Kidney (tissue), 13 donors: ENCODE measurements at regions not wholly inside any gene's neighbourhood (a gene's known extent, or its start where the extent isn't known, plus 50 kb on each side); places are given as distances from the start of the nearest gene placed in this dataset.

ENCODE experiments used
- DNase-seq, 5 donors: peaks; one replicate each; pipeline ENCODE4 v3.0.0-alpha.2; 2013 to 2020
- FAIRE-seq: peaks from 2 replicates; lab custom pipeline; 2012; peaks lifted over from hg19 to GRCh38; lab: Jason Lieb, UNC
- H3K27ac ChIP-seq, 2 donors: one replicate each; pipeline ENCODE4 v1.7.0; 2013; ENCODE audit warnings: low read depth in 2 of 2, low read length in 2 of 2, inconsistent platforms in 1 of 2
- H3K27me3 ChIP-seq: one replicate; pipeline ENCODE4 v1.7.1; 2013; ENCODE audit warnings: low read length, inconsistent platforms; ENCODE audit not compliant: control insufficient read depth, insufficient read depth
- H3K36me3 ChIP-seq, 3 donors: one replicate each; pipeline versions ENCODE4 v1.7.0 to v1.7.1; 2013; ENCODE audit warnings: low read length in 3 of 3, control low read depth in 1 of 3, inconsistent platforms in 1 of 3; ENCODE audit not compliant: insufficient read depth in 3 of 3, control insufficient read depth in 2 of 3
- H3K4me1 ChIP-seq, 3 donors: one replicate each; pipeline versions ENCODE4 v1.7.0 to v1.7.1; 2013; ENCODE audit warnings: low read length in 3 of 3, inconsistent platforms in 1 of 3, low read depth in 1 of 3; ENCODE audit not compliant: control insufficient read depth in 2 of 3, insufficient read depth in 2 of 3
- H3K4me3 ChIP-seq, 3 donors: one replicate each; pipeline versions ENCODE4 v1.7.0 to v1.8.1; 2013; ENCODE audit warnings: low read length in 3 of 3, control low read depth in 1 of 3, inconsistent platforms in 1 of 3
- H3K9ac ChIP-seq, 3 donors: one replicate each; pipeline versions ENCODE4 v1.7.0 to v1.7.1; 2013; ENCODE audit warnings: low read length in 3 of 3, control low read depth in 1 of 3, inconsistent platforms in 1 of 3
- H3K9me3 ChIP-seq, 3 donors: one replicate each; pipeline versions ENCODE4 v1.7.0 to v1.7.1; 2013; ENCODE audit warnings: low read length in 3 of 3, control low read depth in 1 of 3, inconsistent platforms in 1 of 3; ENCODE audit not compliant: control insufficient read depth in 2 of 3, insufficient read depth in 1 of 3
- CTCF ChIP-seq: IDR thresholded peaks from 3 replicates; pipeline ENCODE4 v1.5.1; 2012; ENCODE audit warnings: mild to moderate bottlenecking, moderate library complexity, borderline replicate concordance; ENCODE audit not compliant: insufficient read depth; ENCODE audit errors: extremely low read depth
- intact Hi-C: fragments of 100-400 bp; cut with DNase I; formaldehyde crosslinking; loops from one replicate; pipeline ENCODE4 v1.11.1; 2022
- donor health status: control.
- donor health status: control.
- donor health status: control.
- donor health status: control.
- donor health status: control.
- donor health status: DM: yes; HTN: yes; CAD: no.
- donor health status: Normal renal cell carcinoma (clear cell type).

- Histone ChIP-seq H3K4me1 (no peaks in the 10 kb centered on the region), H3K27ac (no peak overlapping the region), H3K4me3 (no peak overlapping the region), H3K9me3 (no peaks in the 10 kb centered on the region), H3K9ac (no peak overlapping the region), H3K36me3 (no peaks in the 10 kb centered on the region), H3K27me3 (no peaks in the 10 kb centered on the region)
- DNase-seq, result no peak
- no peak for TF ChIP-seq CTCF
- intact Hi-C loops, result no loop called here
- no peak for FAIRE-seq
Measured at GRCh38 chr5:153043886-153044285, 446.6 kb upstream of the GRIA1 start.

- H3K9ac ChIP-seq, result no peak overlapping the region
- H3K4me3 ChIP-seq, result no peak overlapping the region
- no peaks in the 10 kb centered on the region for H3K27me3 ChIP-seq
- no peaks in the 10 kb centered on the region for H3K9me3 ChIP-seq
- no peak overlapping the region for H3K27ac ChIP-seq
- FAIRE-seq (no peak), DNase-seq (no peak)
- no peak for TF ChIP-seq CTCF
- intact Hi-C loops, result no loop called here
- no peaks in the 10 kb centered on the region for H3K36me3 ChIP-seq
- no peaks in the 10 kb centered on the region for H3K4me1 ChIP-seq
Measured at GRCh38 chr5:153050496-153051179, 439.8 kb upstream of the GRIA1 start.

GRCh38 chr5:153066281-153066680, 424.2 kb upstream of the GRIA1 start:
- FAIRE-seq, result no peak
- Histone ChIP-seq H3K9ac (no peak overlapping the region), H3K36me3 (no peaks in the 10 kb centered on the region), H3K4me1 (no peaks in the 10 kb centered on the region), H3K9me3 (no peaks in the 10 kb centered on the region), H3K27me3 (no peaks in the 10 kb centered on the region), H3K4me3 (no peak overlapping the region), H3K27ac (no peak overlapping the region)
- DNase-seq, result no peak
- TF ChIP-seq CTCF, result no peak
- intact Hi-C loops, result no loop called here

GRCh38 chr5:153067869-153068268, 422.6 kb upstream of the GRIA1 start:
- FAIRE-seq (no peak), DNase-seq (no peak)

More at GRCh38 chr5:153067869-153068268, 422.6 kb upstream of the GRIA1 start:
- no peak for TF ChIP-seq CTCF
- no peak overlapping the region for H3K9ac ChIP-seq
- H3K4me1 ChIP-seq, result no peaks in the 10 kb centered on the region
- no peaks in the 10 kb centered on the region for H3K27me3 ChIP-seq
- no peaks in the 10 kb centered on the region for H3K9me3 ChIP-seq
- H3K4me3 ChIP-seq, result no peak overlapping the region
- H3K27ac ChIP-seq, result no peak overlapping the region
- intact Hi-C loops, result no loop called here
- no peaks in the 10 kb centered on the region for H3K36me3 ChIP-seq
